GM12872 (cell line): ENCODE measurements at regions not wholly inside any gene's neighbourhood (a gene's known extent, or its start where the extent isn't known, plus 50 kb on each side); places are given as distances from the start of the nearest gene placed in this dataset.

Source experiments
- CTCF ChIP-seq: IDR thresholded peaks from 3 replicates; pipeline ENCODE4 v1.5.1; 2011; ENCODE audit warnings: low read depth, mild to moderate bottlenecking, low read length, moderate library complexity; ENCODE audit not compliant: insufficient read depth

- TF ChIP-seq CTCF = no peak
Measured at GRCh38 chr7:133195868-133196267, 57.0 kb upstream of the EXOC4 start.

GRCh38 chr7:133196856-133197612 is 55.8 kb upstream of the EXOC4 start:
- no peak for TF ChIP-seq CTCF

GRCh38 chr7:133197972-133198544 is 54.8 kb upstream of the EXOC4 start:
- TF ChIP-seq CTCF = no peak

- TF ChIP-seq CTCF = no peak
Measured at GRCh38 chr7:133199831-133200230, 53.0 kb upstream of the EXOC4 start.

- no peak for TF ChIP-seq CTCF
Measured at GRCh38 chr7:133201470-133201869, 51.4 kb upstream of the EXOC4 start.

- TF ChIP-seq CTCF = no peak
Measured at GRCh38 chr7:133202942-133203341, 49.9 kb upstream of the EXOC4 start.
